Stomach (tissue), 4 donors: ENCODE measurements at regions not wholly inside any gene's neighbourhood (a gene's known extent, or its start where the extent isn't known, plus 50 kb on each side); places are given as distances from the start of the nearest gene placed in this dataset.

Experiments used
- POLR2A ChIP-seq, 4 donors: fragments of 450-650 bp; IDR thresholded peaks; one replicate each; pipeline ENCODE4 v1.6.1; 2016; ENCODE audit warnings: antibody characterized with exemption in 4 of 4, control low read depth in 2 of 4, mild to moderate bottlenecking in 1 of 4, moderate library complexity in 1 of 4
- TF ChIP-seq, protein P1 (sequence below), 7 experiments: fragments of 450-650 bp in 4 of 7; fragments of 200-600 bp in 3 of 7; sonication (generic) in 3 of 7; IDR thresholded peaks; one replicate each; pipeline ENCODE4 v1.5.1; 2016 to 2019; ENCODE audit warnings: antibody characterized with exemption in 7 of 7, control low read depth in 2 of 7, mild to moderate bottlenecking in 1 of 7

DNA sequence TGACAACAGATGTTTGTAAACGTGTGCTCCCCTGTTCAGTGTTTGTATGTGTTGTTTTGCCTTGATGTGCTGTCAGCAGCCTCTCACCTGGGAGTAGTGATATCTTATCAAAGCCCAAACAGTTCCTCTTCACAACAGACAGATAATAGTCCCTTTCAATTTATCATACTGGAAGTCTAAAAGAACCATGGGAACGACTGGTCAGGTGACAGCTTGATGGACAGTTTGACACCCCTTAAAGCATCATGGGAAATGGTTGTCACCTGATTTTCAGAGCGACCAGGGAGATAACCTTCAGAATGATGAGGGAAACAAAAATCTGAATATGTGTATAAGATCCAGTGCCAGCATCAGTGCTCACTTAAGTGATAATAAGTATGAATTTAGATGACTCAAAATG, 146.3 kb upstream of the SOX2 start:
- TF ChIP-seq, protein P1, sequence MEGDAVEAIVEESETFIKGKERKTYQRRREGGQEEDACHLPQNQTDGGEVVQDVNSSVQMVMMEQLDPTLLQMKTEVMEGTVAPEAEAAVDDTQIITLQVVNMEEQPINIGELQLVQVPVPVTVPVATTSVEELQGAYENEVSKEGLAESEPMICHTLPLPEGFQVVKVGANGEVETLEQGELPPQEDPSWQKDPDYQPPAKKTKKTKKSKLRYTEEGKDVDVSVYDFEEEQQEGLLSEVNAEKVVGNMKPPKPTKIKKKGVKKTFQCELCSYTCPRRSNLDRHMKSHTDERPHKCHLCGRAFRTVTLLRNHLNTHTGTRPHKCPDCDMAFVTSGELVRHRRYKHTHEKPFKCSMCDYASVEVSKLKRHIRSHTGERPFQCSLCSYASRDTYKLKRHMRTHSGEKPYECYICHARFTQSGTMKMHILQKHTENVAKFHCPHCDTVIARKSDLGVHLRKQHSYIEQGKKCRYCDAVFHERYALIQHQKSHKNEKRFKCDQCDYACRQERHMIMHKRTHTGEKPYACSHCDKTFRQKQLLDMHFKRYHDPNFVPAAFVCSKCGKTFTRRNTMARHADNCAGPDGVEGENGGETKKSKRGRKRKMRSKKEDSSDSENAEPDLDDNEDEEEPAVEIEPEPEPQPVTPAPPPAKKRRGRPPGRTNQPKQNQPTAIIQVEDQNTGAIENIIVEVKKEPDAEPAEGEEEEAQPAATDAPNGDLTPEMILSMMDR (IDR thresholded peaks at IDR 0.05): no peak
- TF ChIP-seq POLR2A (IDR thresholded peaks at IDR 0.05): no peak
